Kidney capillary endothelial cell (primary cell): ENCODE measurements at regions not wholly inside any gene's neighbourhood (a gene's known extent, or its start where the extent isn't known, plus 50 kb on each side); places are given as distances from the start of the nearest gene placed in this dataset.

ENCODE experiments used
- DNase-seq: peaks from one replicate; pipeline ENCODE4 v3.0.0-alpha.2; 2018; ENCODE audit warnings: low spot score

DNA sequence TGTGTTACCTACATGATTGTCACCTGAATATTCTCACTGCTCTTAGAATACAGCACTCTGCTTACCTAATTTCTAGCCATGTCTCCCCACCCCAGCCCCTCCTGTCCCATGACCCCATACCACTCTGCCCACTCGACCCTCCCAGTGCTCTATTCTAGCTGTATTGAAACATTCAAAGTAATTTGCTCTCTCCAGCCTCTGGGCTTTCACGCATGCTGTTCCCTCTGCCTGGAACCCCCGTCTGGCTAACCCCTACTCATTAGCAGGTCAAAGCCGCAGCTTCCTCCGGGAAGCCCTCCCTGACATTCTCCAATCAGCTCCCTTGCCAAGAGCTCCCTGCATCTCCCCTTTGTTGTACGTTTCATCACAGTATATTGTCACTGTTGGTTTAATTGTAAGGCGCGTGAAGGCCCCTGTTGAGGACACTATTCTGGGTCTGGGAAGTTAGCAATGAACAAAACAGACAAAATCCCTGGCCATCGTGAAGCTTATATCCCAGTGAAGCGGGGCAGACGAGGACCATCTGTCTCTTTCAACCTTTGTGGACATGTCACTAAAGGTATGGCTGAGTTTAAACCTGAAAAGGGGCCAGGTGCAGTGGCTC, 72.3 kb upstream of the LHX1 start:
- DNase-seq, result no peak

DNA sequence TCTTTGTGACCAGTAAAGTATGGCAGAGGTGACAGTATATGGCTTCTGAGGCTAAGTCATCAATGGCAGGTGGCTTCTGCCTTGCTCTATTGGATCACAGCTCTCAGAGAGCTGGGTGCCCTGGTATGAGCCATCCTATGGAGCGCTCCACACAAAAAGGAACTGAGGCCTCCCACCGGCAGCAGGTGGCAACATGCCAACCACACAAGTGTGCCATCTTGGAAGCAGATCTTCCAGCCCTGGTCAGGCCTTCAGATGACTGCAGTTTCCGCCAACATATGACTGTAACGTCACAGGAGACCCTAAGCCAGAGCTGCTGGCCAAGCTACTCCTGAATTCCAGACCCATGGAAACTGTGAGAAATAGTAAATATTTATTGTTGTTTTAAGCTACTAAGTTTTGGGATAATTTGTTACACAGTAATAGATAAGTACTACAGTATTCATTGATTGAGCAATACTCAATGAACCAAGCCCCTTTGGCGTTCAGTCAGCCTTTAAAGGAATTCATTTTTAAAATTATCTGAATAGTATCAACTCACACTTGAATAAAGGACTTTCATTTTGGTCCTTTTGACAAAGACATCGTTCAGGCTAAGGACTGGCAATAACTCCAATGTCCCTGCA, 69.4 kb upstream of the LHX1 start:
- no peak for DNase-seq

DNA sequence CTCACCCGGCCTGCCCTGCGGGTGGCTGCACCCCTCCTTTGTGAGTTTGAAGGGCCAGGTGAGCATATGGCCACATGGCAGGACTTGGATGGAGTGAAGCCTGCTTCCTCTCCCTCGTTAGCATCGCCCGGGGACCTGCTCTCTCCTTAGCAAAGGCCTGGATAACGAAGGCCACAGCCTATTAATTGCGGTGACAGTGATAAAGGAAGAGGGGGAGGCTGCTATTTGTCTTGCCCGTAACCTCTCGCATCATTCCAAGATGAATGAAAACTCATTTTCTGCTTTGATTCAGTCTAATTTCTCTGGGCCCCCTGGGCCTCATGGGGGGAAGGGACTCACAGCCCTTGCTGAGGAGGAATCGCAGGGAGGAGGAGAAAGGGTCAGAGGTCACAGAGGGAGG, 68.5 kb upstream of the LHX1 start:
- DNase-seq, result no peak

DNA sequence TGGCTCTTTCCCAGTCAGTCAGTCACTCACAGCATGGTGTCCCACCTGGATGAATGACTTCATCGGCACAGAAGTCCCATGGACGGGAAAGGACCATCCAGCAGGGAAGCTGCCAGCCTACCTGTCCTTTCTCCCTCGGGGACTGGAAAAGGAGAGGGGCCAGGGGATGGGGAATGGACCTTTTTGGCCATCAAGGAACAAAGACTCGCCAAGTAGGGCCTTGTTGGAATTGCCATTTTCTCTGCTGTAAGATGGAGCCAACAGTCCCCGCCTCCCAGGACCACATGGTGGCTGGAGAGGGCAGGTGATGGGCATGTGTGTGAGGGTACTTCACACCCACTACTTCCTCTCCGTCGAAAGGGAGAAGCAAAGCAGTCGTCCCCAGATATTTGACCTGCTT, 67.8 kb upstream of the LHX1 start:
- no peak for DNase-seq

DNA sequence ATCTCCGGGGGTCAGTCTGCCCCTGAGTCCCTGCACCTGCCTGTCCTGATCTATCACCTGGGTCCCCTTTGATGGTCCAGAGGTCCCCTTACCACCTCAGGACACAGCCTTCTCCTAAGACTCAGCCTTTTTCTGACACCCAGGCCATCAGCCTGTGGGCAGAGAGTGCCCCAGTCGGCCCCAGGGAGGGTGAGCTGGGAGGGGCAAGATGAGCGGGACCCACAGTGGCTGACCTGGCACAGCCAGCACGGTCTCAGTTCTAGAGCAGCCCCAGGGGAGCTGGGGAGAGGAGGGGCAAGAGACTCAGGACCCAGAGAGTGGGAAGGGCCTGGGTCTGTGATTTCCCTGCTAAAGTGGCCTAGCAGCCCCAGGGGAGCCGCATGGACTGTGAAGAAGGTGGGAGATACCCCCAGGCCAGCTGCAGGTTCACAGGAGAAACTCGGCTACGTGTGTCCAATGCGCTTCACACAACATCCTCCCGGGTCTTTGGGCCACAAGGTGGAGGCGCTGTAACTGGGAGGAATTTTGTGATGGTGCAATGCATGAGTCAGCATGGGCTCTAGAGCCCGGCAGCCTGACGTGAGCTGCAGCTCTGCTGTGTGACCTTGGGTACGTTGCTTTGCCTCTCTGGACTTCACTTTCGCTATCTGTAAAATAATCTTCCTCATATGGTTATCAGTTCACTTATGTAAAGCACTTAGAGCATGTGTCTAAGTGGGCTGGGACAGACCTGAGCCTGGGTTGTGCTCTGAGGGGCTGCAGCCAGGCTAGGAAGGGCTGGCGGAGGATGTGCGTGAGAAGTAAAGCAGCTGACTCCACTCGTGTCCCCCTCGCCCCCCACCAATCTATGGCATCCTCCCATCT, 67.2 kb upstream of the LHX1 start:
- no peak for DNase-seq

DNA sequence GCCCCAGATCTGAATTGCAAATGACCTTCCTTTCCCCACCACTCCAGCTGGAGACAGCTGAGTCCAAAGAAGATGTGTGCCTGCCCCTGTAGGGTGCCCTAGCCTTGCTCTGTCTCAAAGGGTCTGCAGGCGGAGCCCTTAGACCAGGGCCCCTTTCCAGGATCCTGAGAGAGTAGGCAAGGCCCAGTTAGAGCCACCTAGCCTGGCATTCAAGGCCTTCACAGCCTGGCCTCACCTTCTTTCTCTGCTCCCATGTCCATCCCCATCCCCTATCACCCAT, 66.6 kb upstream of the LHX1 start:
- no peak for DNase-seq

DNA sequence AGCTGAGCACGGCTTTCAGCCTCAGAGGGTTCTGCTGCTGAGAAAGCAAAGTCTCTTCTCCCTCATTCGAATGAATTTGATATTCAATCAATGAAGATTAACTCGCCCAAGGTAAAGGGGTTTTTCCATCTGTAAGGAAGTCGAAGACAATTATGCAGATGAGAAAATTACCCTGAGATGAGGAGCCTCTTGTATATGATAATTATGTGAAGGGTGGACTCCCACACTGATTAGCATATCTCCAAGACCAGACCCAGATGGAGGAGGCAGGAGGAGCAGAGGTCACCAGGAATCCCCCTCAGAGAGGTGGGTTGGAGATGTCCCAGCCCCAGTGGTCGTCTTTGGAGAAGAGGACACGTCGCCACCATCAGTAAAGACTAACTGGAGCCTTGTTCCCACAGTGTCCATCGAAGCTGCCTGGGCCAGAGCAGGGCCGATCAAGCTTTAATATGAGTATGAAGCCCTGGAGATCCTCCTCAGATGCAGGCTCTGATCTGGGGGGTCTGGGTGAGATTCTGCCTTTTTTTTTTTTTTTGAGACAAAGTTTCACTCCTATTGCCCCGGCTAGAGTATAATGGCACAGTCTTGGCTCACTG, 61.5 kb upstream of the LHX1 start:
- DNase-seq, result no peak

DNA sequence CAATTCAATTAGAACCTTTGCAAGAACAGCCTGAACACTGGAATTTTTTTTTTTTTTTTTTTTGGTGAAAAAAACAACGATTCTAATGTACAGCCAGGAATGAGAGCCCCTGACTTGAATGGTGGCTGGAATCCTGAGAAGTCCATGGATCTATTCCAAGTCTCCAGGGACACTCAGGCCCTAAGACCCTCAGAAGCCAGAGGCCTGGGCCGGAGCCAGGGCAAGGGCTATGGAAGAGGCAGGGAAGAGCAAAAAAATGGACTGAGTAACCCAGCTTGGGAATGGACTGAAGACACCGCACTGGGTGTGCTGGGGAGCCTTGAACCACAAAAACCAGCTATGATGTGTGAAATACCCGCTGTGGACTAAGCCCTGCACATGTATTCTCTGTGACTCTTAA, 60.3 kb upstream of the LHX1 start:
- DNase-seq, result no peak

DNA sequence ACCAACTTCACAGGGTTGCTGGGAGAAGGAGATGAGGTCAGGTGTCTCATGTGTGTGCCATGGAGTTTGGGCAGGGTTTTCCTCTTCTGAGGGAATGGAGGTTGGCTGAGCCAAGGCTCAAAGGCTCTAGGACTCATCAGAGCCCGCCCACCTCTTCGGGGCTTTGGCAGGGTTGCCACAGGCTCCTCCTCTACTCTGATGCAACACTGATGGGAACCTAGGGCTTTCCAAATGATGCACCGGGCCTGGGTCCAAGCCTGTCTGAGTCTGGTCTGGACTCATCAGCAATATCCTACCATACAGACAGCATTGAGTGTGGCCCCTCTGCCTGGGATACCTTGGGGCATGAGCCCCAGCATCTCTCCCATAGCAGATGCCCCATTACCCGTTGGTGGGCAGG, 59.5 kb upstream of the LHX1 start:
- no peak for DNase-seq

DNA sequence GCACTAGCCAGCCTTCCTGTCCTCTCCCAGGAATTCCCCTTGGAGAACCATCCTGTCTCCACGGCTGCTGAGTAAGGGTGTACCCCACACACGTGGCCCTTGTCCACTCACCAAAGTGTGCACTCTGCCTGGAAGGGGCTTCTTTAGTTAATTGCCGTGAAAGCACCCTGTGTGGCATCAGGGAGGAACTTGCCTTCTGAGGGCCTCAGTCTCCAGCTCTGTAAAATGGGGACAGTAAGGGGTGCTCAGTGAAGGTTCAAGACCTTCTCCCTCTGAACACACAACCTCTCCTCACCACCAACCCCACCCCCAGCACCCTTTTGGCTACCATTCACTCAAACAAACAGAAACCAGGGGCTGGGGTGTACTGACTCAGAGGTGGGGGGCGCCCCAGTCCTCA, 59.1 kb upstream of the LHX1 start:
- no peak for DNase-seq

DNA sequence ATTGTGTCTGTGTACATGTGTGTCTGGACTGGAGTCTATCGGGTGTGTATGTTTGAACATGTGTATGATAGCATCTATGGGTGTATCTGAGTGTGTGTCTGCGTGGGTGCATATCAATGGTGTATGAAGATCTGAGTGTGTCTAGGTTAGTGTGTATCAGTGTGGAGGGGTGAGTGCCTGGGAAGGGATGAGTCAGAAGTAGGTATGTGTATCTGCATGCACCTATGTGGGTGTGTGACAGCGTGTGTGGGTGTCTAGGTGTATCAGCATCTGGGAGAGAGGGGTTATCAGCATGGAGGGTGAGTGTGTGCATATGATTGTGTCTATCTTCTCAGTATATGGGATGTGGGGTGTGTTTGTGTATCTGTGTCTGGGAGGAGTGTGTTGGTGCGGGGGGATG, 58.2 kb upstream of the LHX1 start:
- DNase-seq, result no peak

DNA sequence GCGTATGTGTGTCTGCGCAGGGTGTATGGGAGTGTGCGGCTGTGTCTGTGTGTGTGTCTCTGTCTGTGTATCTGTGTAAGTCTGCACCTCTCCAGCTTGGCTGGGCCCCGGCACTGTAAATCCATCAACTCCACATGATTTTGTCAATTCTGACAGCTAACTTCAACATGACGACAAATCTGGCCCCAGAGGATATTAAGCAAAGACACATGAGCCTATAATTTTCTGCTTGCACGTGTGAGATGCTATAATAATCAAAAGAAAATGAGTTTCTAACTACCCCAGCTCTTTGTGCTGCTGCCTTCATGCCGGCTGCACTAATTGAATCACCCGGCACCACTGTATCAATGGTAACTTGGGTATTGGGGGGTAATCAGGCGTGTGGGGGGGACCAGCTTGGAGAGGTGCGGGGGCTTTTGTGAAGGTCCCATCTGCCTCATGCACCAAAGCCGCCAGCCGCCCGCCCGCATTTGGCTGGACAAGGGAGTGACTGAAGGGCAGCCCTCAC, 57.6 kb upstream of the LHX1 start:
- DNase-seq, result no peak

DNA sequence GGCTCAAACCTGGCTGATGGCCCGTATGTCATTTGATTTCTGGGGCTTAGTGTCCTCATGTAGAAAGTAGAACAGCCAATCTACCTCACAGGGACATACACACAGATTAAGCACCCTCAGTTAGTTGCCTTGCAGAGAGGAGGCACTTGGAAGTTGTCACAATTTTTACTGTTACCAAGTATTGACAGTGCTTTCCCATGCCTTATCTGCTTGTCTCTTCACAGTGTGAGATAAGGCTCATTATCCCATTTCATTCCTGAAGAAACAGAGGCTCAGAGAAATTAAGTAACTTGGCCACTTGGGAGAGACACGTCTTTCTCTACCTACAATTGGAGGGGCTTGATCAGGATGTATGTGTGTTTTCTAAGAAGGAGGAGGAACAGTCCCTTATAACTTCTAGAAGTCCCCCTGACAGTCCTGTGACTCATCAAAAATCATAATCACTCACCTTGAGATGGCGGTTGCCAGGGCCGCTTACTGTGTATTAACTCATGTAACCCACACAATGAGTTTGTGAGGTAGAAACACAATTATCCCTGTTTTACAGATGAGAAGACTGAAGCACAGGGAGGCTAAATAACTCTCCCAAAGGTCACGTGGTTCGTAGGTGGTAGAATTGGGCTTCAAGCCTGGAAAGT, 56.9 kb upstream of the LHX1 start:
- DNase-seq, result no peak

DNA sequence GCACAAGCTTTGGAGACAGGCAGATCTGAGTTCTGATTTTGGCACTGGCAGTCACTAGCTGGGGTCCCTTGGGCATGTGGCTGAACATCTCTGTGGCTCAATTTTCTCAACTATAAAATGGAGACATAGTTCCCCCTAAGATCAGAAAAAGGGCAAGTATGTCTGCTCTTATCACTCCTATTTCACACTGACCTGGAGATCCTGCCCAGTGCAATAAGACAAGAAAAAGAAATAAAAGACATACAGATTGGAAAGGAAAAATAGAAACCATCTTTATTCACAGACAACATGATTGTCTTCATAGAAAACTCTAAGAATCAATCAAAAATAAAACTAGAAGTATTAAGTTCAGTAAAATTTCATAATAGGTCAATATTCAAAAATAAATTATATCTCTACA, 56.0 kb upstream of the LHX1 start:
- DNase-seq, result no peak

DNA sequence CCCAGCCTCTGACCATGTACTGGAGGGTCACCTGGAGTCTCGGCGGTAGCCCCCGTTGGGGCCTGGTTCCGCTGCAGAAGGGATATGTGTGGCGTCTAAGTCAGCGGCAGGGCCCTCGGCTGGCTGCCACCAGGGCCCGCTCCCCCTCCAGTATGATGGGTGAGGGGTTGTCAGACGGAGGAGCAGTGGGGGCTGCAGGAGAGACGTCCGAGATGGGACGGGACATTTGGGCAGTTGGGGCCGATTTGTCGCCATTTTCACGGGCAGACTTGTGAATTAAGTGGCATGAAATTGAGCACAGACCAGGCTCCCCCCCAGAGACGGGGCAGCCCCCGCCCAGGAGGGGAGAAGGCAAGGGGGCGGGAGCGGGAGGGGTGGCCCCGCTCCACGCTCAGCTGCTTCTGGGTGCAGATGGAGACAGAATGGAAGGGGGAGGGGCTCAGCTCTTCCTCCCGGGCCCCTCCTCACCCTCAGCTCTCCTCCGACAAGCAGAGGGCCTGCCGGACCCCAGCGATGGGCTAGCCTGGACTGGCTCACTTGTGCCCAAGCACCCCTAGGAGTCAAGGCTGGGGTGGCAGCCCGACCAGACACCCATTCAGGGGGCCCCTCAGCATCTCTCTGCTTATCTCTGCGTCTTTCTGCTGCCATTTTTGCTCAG, 52.7 kb upstream of the LHX1 start:
- no peak for DNase-seq

DNA sequence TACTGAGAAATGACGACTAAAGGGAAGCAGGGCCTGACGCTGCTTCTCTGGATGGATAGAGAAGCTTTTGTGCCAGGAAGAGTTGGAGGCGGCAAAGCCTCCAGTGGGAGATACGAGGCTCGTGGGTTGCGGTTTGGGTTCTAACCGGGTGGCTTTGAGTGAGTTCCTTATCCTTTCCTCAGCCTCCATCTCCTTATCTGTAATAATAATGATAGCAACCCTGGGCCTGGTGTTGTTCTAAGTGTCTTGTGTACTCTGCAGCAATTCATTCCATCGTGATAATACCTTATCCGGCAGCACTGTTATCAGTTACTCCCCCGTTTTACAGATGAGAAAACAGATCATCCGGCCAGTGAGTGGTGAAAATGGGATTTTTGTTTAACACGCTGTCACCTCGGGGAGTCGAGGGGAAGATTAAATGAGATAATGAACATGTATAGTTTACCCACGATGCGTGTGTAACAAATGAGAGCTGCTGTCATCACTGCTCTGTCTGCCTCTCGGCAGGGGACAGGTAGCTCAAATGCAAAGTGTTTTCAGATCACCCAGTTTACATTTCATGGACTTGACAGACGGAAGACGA, 52.0 kb upstream of the LHX1 start:
- DNase-seq, result no peak

DNA sequence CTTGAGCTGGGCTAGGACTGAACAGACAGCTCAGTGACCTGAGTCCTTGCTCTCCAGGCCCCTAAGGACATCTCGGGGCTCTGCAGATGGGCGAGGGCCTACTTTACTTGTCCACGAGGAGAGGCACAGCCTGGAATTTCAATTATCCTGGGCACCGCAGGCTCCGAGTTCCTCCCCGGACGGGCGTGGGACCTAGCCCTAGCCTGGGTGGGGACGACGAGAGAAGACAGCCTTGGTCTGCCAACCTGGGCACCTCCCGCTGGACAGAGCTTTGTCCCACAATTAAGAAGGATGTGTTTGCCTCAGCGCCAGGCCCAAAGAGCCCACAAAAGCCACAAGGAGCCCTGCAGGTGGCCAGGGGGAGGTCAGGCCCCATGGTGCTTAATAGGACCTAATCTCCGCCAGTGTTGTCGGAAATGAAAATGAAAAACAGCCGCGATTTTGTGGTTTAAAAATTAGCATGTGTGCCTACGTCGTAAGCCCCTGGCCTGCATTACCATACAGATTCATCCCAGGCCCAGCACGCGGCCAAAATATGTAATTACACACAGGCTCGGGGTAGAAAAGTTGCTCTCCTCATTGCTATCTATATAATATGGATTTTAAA, 51.4 kb upstream of the LHX1 start:
- DNase-seq, result no peak
